ENCODE measurements at regions not wholly inside any gene's neighbourhood (a gene's known extent, or its start where the extent isn't known, plus 50 kb on each side); places are given as distances from the start of the nearest gene placed in this dataset.

DNA sequence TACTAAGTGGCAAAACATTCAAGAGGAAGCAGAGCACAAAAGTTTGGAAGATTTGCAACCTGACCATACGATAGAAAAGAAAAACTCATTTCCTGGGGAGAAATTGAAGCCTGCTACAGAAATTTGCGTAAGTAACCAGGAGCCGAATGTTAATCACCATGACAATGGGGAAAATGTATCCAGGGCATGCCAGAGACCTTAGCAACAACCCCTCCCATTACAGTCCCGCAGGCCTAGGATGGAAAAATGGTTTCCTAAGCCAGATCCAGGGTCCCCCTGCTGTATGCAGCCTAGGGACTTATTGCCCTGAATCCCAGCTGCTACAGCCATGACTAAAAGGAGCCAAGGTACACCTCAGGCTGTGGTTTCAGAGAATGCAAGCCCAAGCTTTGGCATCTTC, 472.2 kb upstream of the KLHL4 start:
- intact Hi-C loops (cut with DNase I) = no loop called here
- H3K9me3 ChIP-seq = no peaks in the 10 kb centered on the region
- no peaks in the 10 kb centered on the region for H3K36me3 ChIP-seq
- no peak overlapping the region for H3K4me3 ChIP-seq
- no peak overlapping the region for H3K27ac ChIP-seq
- H3K4me1 ChIP-seq = no peaks in the 10 kb centered on the region
- H3K9ac ChIP-seq (ENCODE audit: low read depth in 2 of 2, low read length in 2 of 2) = no peak overlapping the region
- no peak for DNase-seq
- TF ChIP-seq, protein P1, sequence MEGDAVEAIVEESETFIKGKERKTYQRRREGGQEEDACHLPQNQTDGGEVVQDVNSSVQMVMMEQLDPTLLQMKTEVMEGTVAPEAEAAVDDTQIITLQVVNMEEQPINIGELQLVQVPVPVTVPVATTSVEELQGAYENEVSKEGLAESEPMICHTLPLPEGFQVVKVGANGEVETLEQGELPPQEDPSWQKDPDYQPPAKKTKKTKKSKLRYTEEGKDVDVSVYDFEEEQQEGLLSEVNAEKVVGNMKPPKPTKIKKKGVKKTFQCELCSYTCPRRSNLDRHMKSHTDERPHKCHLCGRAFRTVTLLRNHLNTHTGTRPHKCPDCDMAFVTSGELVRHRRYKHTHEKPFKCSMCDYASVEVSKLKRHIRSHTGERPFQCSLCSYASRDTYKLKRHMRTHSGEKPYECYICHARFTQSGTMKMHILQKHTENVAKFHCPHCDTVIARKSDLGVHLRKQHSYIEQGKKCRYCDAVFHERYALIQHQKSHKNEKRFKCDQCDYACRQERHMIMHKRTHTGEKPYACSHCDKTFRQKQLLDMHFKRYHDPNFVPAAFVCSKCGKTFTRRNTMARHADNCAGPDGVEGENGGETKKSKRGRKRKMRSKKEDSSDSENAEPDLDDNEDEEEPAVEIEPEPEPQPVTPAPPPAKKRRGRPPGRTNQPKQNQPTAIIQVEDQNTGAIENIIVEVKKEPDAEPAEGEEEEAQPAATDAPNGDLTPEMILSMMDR (IDR thresholded peaks at IDR 0.05) = no peak
- no peaks in the 10 kb centered on the region for H3K27me3 ChIP-seq

DNA sequence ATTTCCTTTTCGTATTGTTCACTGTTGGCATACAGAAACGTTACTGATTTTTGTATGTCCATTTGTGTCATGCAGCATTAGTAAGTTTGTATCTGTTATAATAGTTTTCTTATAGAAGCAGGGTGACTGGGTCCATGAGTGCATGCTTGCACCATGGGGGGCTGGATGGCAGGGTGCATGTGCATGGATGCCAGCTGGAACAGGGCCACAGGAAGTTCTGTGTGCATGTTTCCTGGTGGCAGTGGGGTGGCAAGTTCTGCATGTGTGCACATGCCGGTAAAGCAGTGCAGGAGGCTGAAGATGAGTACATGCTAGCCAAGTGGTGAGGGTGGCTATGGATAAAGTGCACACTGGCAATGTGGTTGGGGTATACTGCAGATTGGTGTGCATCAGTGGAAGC, 468.0 kb upstream of the KLHL4 start:
- no peaks in the 10 kb centered on the region for H3K36me3 ChIP-seq
- H3K27me3 ChIP-seq = no peaks in the 10 kb centered on the region
- H3K27ac ChIP-seq = no peak overlapping the region
- no peak overlapping the region for H3K4me3 ChIP-seq
- intact Hi-C loops (cut with DNase I) = no loop called here
- TF ChIP-seq, protein P1 (IDR thresholded peaks at IDR 0.05) = no peak
- no peaks in the 10 kb centered on the region for H3K9me3 ChIP-seq
- no peak for DNase-seq
- H3K4me1 ChIP-seq = no peaks in the 10 kb centered on the region
- H3K9ac ChIP-seq (ENCODE audit: low read depth in 2 of 2, low read length in 2 of 2) = no peak overlapping the region

DNA sequence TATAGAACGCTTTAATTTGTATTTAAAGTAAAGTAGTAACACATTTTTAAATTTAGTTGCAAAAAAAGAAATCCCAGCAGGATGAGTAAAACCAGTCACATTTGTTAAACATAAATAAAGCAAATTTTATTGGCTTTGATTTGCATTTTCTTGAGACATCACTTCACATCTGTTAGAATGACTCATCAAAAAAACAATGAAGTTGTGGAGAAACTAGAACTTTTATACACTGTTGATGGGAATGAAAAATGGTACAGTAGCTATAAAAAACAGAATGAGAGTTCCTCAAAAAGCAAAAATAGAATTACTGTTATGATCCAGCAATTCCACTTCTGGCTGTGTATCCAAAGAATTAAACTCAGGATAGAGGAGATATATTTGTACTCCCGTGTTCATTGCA, 454.0 kb upstream of the KLHL4 start:
- Histone ChIP-seq H3K36me3 (no peaks in the 10 kb centered on the region), H3K27ac (no peak overlapping the region), H3K4me1 (no peaks in the 10 kb centered on the region), H3K9ac (ENCODE audit: low read depth in 2 of 2, low read length in 2 of 2) (no peak overlapping the region), H3K27me3 (no peaks in the 10 kb centered on the region), H3K9me3 (no peaks in the 10 kb centered on the region), H3K4me3 (no peak overlapping the region)
- intact Hi-C loops (cut with DNase I) = no loop called here
- no peak for DNase-seq
- TF ChIP-seq, protein P1 (IDR thresholded peaks at IDR 0.05) = no peak

DNA sequence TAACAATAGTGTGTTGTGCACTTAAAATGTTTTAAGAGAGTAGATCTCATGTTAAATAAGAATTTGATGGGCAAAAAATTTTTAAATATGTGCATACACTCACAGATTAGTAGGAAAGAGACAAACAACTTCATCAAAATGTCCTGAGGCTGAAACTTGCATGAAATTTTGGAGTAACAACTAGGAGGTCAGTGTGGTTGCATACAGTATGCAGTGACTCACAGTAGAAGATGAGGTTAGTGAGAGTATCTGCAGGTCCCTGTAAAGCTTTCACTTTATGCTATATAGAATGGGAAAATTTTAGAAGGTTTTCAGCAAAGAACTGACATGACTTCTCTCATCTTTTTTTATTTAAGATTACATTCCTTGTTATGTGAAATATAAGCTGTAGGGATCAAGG, 453.1 kb upstream of the KLHL4 start:
- Histone ChIP-seq H3K9ac (ENCODE audit: low read depth in 2 of 2, low read length in 2 of 2) (no peak overlapping the region), H3K4me3 (no peak overlapping the region), H3K27me3 (no peaks in the 10 kb centered on the region), H3K9me3 (no peaks in the 10 kb centered on the region), H3K36me3 (no peaks in the 10 kb centered on the region), H3K4me1 (no peaks in the 10 kb centered on the region), H3K27ac (no peak overlapping the region)
- TF ChIP-seq, protein P1 (IDR thresholded peaks at IDR 0.05) = no peak
- intact Hi-C loops (cut with DNase I) = no loop called here
- DNase-seq = no peak

DNA sequence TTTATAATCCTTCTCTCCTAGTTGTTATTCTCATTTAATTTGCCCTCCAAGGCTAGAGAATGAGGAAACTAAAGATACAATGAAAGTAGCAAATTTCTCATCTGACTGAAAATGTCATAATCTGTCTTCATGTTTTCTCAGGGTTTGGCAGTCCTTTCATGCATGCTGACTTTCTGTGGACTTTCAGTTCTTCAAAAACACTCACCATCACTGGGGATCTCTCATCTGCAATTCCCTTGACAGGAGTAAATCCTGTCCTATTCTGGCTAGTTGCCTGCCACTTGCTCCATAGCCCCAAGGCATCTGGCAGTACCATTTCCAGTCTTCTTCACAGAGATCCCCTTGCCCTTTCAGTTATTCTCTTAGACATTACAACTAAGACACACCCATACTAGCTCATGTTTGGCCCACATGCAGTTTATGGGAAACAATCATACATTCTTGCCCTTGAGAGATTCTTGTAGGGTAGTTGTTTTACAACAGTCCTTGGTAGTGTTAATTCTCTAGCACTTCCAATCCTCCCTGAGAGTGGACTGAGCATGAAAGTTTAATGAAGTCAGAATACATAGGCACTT, 449.7 kb upstream of the KLHL4 start:
- Histone ChIP-seq H3K4me1 (no peaks in the 10 kb centered on the region), H3K27ac (no peak overlapping the region), H3K36me3 (no peaks in the 10 kb centered on the region), H3K4me3 (no peak overlapping the region), H3K27me3 (no peaks in the 10 kb centered on the region), H3K9me3 (no peaks in the 10 kb centered on the region), H3K9ac (ENCODE audit: low read depth in 2 of 2, low read length in 2 of 2) (no peak overlapping the region)
- intact Hi-C loops (cut with DNase I) = no loop called here
- TF ChIP-seq, protein P1 (IDR thresholded peaks at IDR 0.05) = no peak
- no peak for DNase-seq

Measured in colonic mucosa (tissue), 4 donors.